GM12878 (cell line): ENCODE measurements at regions not wholly inside any gene's neighbourhood (a gene's known extent, or its start where the extent isn't known, plus 50 kb on each side); places are given as distances from the start of the nearest gene placed in this dataset.
"Not testable (repeated sequence)": the region's sequence is repeated elsewhere in the genome, so short reads cannot be mapped to it uniquely, and the experiment has no call there.

ENCODE experiments used
- EP300 ChIP-seq, 2 experiments: fragments of 150-350 bp in 1 of 2; IDR thresholded peaks; 2 replicates each; pipeline ENCODE4 v1.6.1; 2011 to 2012; ENCODE audit warnings: low read depth in 2 of 2, low read length in 2 of 2, borderline replicate concordance in 1 of 2, improper control_type of control experiment in 1 of 2, inconsistent platforms in 1 of 2; ENCODE audit not compliant: control insufficient read depth in 1 of 2
- KAT2A ChIP-seq: conservative IDR thresholded peaks from 2 replicates; pipeline ENCODE4 v1.6.1; 2011; ENCODE audit warnings: low read depth, low read length; ENCODE audit not compliant: control insufficient read depth
- TAF1 ChIP-seq: IDR thresholded peaks from 2 replicates; pipeline ENCODE4 v1.6.1; 2011; ENCODE audit warnings: mild to moderate bottlenecking, low read depth, low read length, borderline replicate concordance
- TF ChIP-seq, protein P1 (sequence below), 3 experiments: IDR thresholded peaks in 2 of 3; conservative IDR thresholded peaks in 1 of 3; 2 replicates each; pipeline ENCODE4 v1.5.1; 2011; ENCODE audit warnings: low read depth in 3 of 3, low read length in 3 of 3, mild to moderate bottlenecking in 3 of 3, control low read depth in 2 of 3, moderate library complexity in 2 of 3, inconsistent platforms in 1 of 3, mixed read lengths in 1 of 3; ENCODE audit not compliant: control insufficient read depth in 2 of 3, insufficient read depth in 1 of 3; ENCODE audit errors: extremely low read depth in 1 of 3
- TF ChIP-seq, protein P2 (sequence below): IDR thresholded peaks from 2 replicates; pipeline ENCODE4 v1.6.1; 2011; ENCODE audit warnings: low read depth, low read length, improper control_type of control experiment, borderline replicate concordance
- TF ChIP-seq, protein P3 (sequence below): fragments of 450-650 bp; IDR thresholded peaks from 2 replicates; pipeline ENCODE4 v1.6.1; 2018; ENCODE audit warnings: borderline replicate concordance, mild to moderate bottlenecking; ENCODE audit not compliant: partially characterized antibody

DNA sequence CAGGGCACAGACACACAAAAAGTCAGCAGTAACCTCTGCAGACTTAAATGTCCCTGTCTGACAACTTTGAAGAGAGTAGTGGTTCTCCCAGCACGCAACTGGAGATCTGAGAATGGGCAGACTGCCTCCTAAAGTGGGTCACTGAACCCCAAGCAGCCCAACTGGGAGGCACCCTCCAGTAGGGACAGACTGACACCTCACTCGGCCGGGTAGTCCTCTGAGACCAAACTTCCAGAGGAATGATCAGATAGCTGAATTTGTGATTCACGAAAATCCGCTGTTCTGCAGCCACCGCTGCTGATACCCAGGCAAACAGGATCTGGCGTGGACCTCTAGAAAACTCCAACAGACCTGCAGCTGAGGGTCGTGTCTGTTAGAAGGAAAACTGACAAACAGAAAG lies 2756.0 kb downstream of the RPIA start:
- TF ChIP-seq, protein P1, sequence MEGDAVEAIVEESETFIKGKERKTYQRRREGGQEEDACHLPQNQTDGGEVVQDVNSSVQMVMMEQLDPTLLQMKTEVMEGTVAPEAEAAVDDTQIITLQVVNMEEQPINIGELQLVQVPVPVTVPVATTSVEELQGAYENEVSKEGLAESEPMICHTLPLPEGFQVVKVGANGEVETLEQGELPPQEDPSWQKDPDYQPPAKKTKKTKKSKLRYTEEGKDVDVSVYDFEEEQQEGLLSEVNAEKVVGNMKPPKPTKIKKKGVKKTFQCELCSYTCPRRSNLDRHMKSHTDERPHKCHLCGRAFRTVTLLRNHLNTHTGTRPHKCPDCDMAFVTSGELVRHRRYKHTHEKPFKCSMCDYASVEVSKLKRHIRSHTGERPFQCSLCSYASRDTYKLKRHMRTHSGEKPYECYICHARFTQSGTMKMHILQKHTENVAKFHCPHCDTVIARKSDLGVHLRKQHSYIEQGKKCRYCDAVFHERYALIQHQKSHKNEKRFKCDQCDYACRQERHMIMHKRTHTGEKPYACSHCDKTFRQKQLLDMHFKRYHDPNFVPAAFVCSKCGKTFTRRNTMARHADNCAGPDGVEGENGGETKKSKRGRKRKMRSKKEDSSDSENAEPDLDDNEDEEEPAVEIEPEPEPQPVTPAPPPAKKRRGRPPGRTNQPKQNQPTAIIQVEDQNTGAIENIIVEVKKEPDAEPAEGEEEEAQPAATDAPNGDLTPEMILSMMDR (IDR thresholded peaks at IDR 0.05 in 2 of 3, conservative IDR thresholded peaks at IDR 0.05 in 1 of 3; ENCODE audit: control insufficient read depth in 2 of 3, extremely low read depth in 1 of 3, insufficient read depth in 1 of 3, low read depth in 3 of 3, low read length in 3 of 3): not testable (repeated sequence)
- TF ChIP-seq, protein P2, sequence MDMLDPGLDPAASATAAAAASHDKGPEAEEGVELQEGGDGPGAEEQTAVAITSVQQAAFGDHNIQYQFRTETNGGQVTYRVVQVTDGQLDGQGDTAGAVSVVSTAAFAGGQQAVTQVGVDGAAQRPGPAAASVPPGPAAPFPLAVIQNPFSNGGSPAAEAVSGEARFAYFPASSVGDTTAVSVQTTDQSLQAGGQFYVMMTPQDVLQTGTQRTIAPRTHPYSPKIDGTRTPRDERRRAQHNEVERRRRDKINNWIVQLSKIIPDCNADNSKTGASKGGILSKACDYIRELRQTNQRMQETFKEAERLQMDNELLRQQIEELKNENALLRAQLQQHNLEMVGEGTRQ: not testable (repeated sequence)
- TF ChIP-seq, protein P3, sequence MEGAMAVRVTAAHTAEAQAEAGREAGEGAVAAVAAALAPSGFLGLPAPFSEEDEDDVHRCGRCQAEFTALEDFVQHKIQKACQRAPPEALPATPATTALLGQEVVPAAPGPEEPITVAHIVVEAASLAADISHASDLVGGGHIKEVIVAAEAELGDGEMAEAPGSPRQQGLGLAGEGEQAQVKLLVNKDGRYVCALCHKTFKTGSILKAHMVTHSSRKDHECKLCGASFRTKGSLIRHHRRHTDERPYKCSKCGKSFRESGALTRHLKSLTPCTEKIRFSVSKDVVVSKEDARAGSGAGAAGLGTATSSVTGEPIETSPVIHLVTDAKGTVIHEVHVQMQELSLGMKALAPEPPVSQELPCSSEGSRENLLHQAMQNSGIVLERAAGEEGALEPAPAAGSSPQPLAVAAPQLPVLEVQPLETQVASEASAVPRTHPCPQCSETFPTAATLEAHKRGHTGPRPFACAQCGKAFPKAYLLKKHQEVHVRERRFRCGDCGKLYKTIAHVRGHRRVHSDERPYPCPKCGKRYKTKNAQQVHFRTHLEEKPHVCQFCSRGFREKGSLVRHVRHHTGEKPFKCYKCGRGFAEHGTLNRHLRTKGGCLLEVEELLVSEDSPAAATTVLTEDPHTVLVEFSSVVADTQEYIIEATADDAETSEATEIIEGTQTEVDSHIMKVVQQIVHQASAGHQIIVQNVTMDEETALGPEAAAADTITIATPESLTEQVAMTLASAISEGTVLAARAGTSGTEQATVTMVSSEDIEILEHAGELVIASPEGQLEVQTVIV: not testable (repeated sequence)
- not testable (repeated sequence) for TF ChIP-seq EP300 (IDR thresholded peaks at IDR 0.05; ENCODE audit: borderline replicate concordance in 1 of 2, control insufficient read depth in 1 of 2, low read depth in 2 of 2, low read length in 2 of 2); KAT2A; TAF1
